ENCODE measurements at regions not wholly inside any gene's neighbourhood (a gene's known extent, or its start where the extent isn't known, plus 50 kb on each side); places are given as distances from the start of the nearest gene placed in this dataset.

- DNase-seq (ENCODE audit: insufficient read length, low spot score), result no peak
- FAIRE-seq, result no peak
- no peak for TF ChIP-seq CTCF (IDR thresholded peaks at IDR 0.05; ENCODE audit: insufficient read depth, missing control alignments)
Measured at GRCh38 chr7:136066304-136067143, 89.4 kb upstream of the MTPN start.

DNA sequence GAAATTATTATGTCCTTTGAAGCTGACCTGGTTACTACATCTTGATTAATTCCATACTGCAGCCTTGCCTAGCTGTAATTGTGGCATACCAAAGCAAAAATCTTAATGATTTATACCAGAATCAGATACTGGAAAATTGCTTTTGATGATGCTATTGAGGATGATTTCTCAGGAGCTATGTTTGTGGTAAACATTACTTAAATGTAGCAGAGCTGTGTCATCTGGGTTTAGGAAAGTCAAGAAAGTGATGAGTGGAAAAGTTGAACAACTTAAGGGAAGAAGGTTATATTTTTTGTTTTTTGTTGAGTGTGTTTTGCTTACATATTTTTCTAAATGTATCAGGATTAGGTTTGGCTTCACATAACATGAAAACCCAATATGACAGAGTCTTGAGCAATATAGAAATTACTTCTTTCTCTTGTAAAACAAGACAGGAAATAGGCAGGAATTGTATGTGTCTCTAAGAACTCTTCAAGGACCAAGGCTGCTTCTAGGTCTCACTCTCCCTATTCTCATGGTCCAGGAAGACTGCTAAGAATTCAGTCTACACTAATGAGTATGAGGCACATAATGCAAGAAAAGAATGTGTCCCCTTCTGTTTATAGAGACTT, 87.6 kb upstream of the MTPN start:
- FAIRE-seq (peak; percentile 58), DNase-seq (ENCODE audit: insufficient read length, low spot score) (no peak)
- TF ChIP-seq CTCF (IDR thresholded peaks at IDR 0.05; ENCODE audit: insufficient read depth, missing control alignments), result no peak

- peak; percentile 83 for FAIRE-seq
Measured at GRCh38 chr7:136064081-136064480, 86.9 kb upstream of the MTPN start.

DNA sequence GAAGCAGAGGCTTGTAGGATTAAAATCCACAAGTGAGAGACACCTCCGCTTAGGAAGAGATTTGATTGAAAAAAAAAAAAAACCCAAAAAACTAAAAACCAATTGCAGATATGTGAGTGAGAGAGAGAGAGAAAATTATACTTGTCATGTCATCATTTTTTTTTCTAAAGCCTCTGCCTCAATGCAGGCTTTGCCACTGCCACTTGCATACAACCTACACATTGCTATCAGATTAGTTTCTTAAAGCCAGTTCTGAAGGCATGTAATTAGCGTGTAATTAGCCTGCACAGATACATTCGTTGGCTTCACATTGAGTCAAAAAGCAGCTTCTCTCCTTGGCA, 86.1 kb upstream of the MTPN start:
- no peak for DNase-seq (ENCODE audit: insufficient read length, low spot score)
- FAIRE-seq, result no peak
- TF ChIP-seq CTCF (IDR thresholded peaks at IDR 0.05; ENCODE audit: insufficient read depth, missing control alignments), result no peak

More at GRCh38 chr7:136064081-136064480, 86.9 kb upstream of the MTPN start:
- TF ChIP-seq CTCF (IDR thresholded peaks at IDR 0.05; ENCODE audit: insufficient read depth, missing control alignments), result no peak
- DNase-seq (ENCODE audit: insufficient read length, low spot score), result no peak

GRCh38 chr7:136062625-136063325, 85.6 kb upstream of the MTPN start:
- no peak for TF ChIP-seq CTCF (IDR thresholded peaks at IDR 0.05; ENCODE audit: insufficient read depth, missing control alignments)
- DNase-seq (ENCODE audit: insufficient read length, low spot score) (no peak), FAIRE-seq (peak; percentile 58)

DNA sequence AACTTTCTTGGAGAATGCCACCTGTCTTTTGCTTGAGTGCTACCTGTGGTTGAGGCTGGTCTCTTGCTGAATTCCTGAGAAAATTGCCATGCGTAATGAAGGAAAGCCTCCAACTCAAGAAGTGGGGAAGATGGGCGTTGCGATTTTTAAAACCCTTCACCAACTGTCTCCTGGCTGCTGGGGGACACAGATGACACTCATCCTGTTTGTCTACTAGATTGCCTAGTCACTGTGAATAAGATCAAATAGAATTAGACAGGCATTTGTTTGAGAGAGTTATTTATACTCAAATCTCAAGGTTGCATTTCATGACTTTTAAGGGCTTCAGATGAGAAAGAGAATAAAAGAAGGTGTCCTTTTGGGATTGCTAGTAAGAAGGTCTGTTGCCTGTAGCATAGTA, 84.3 kb upstream of the MTPN start:
- DNase-seq (ENCODE audit: insufficient read length, low spot score) (no peak), FAIRE-seq (no peak)
- TF ChIP-seq CTCF (IDR thresholded peaks at IDR 0.05; ENCODE audit: insufficient read depth, missing control alignments), result no peak

Measured in D721Med (cell line).